ENCODE measurements at regions not wholly inside any gene's neighbourhood (a gene's known extent, or its start where the extent isn't known, plus 50 kb on each side); places are given as distances from the start of the nearest gene placed in this dataset.

DNA sequence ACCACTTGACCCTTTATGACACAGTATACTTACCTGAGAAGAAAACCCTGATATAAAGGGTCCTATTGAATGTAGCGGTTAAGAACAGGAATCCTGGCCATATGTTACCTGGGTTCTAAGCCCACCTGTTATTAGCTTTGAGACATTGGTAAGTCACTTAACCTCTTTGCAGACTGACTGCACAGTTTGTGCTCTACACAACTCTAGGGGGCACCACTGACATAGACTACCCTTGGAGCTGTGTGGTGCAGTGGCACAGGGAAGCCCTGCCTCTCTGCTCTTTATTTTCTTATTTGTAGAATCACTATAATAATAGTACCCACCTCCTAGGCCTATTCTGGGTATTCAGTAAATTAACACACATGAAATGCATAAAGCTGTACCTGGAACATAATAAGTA lies 165.6 kb downstream of the C1orf94 start:
- 89% methylated on average over 1 of the region's 1 CpG for WGBS
- H3K4me3 ChIP-seq (ENCODE audit: low read depth, low read length) = no peak overlapping the region
- no peak overlapping the region for H3K27ac ChIP-seq (ENCODE audit: low read depth)
- no peaks in the 10 kb centered on the region for H3K4me1 ChIP-seq (ENCODE audit: insufficient read depth)
- DNase-seq (ENCODE audit: extremely low spot score) = no peak
- H3K36me3 ChIP-seq (ENCODE audit: insufficient read depth) = no peaks in the 10 kb centered on the region

DNA sequence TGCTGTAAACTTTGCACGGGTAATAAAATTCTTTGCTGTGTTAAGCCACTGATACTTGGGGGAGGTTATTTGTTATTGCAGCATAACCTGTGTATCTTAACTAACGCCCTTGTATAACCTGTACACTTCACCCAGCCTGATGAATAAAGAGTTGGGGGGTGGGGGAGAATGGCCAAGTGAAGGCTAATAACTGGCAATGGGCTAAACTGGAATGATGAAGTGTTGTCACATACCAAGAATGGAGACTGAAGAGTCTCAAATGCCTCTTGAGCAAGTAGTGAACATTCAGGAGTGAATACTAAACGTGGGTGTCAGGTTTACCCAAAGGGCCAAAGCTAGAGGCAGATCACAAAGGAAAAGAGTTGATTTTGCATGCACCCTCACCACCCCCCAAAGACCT lies 169.4 kb downstream of the C1orf94 start:
- Histone ChIP-seq H3K36me3 (ENCODE audit: insufficient read depth) (no peaks in the 10 kb centered on the region), H3K4me3 (ENCODE audit: low read depth, low read length) (no peak overlapping the region), H3K4me1 (ENCODE audit: insufficient read depth) (no peaks in the 10 kb centered on the region), H3K27ac (ENCODE audit: low read depth) (no peak overlapping the region)
- no peak for DNase-seq (ENCODE audit: extremely low spot score)
- WGBS = 39% methylated on average over 3 of the region's 3 CpGs

DNA sequence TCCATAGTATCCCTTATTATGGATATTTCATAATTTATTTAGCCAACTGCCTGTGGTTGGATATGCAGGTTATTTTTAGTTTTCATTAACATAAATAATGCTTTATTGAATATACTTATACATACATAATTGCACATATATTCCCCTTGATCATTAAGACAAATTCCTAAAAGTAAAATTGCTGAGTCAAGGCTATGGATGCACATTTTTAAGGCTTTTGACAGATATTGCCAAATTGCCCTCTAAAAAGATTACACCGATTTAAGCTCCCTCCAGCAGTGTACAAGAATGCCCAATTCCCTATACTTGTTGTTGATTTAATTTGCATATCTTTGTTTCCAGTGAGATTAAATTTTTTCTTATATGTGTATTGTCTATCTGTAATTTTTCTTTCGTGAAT lies 176.7 kb downstream of the C1orf94 start:
- Histone ChIP-seq H3K4me3 (ENCODE audit: low read depth, low read length) (no peak overlapping the region), H3K27ac (ENCODE audit: low read depth) (no peak overlapping the region), H3K4me1 (ENCODE audit: insufficient read depth) (no peaks in the 10 kb centered on the region), H3K36me3 (ENCODE audit: insufficient read depth) (no peaks in the 10 kb centered on the region)
- DNase-seq (ENCODE audit: extremely low spot score) = no peak
- WGBS = 55% methylated on average over 2 of the region's 2 CpGs

DNA sequence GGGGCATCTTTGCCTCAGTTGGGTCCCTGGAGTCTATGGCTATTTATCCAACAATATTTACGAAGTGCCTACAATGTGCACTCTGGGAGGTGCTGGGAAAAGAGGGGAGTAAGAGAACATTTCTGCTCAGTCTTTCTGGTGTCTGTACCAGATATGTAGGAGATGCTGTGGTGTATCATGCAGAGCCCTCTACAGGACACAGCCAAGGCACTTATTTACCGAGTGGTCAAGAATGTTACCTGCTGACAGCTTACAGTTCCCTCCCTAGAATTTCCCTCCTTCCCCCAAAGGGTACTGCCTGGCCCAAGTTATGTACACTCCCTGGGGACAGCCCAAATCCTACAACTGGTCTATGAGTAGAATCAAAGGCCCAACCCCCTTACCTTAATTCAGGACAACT lies 177.7 kb downstream of the C1orf94 start:
- DNase-seq (ENCODE audit: extremely low spot score) = no peak
- H3K4me3 ChIP-seq (ENCODE audit: low read depth, low read length) = no peak overlapping the region
- no peak overlapping the region for H3K27ac ChIP-seq (ENCODE audit: low read depth)
- no peaks in the 10 kb centered on the region for H3K4me1 ChIP-seq (ENCODE audit: insufficient read depth)
- 38% methylated on average over 2 of the region's 2 CpGs for whole genome bisulfite sequencing
- no peaks in the 10 kb centered on the region for H3K36me3 ChIP-seq (ENCODE audit: insufficient read depth)

GRCh38 chr1:34356853-34357252 lies 180.1 kb downstream of the C1orf94 start:
- Histone ChIP-seq H3K36me3 (ENCODE audit: insufficient read depth) (no peaks in the 10 kb centered on the region), H3K4me1 (ENCODE audit: insufficient read depth) (no peaks in the 10 kb centered on the region), H3K27ac (ENCODE audit: low read depth) (no peak overlapping the region), H3K4me3 (ENCODE audit: low read depth, low read length) (no peak overlapping the region)
- DNase-seq (ENCODE audit: extremely low spot score) = no peak
- 86% methylated on average over 4 of the region's 4 CpGs for WGBS

DNA sequence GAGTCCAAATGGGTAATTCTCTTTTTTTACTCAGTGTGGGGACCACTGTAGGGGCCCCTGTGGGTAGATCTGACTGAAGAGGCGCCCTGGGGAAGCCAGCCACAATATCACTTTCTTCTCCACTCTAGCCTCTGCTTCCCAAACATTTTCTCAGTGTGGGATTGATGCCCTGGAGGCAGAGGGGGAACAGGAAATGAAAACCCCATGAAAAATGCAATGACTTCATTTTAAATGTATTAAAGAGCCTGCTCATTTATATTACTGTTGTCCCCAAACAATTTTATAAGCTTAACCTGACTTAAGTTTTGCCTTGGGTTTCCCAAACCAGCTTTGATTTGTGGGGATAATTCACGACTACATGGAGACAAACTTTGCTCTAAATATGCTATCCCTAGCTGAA lies 181.9 kb downstream of the C1orf94 start:
- 61% methylated on average over 2 of the region's 2 CpGs for WGBS
- no peak overlapping the region for H3K4me3 ChIP-seq (ENCODE audit: low read depth, low read length)
- DNase-seq (ENCODE audit: extremely low spot score) = no peak
- no peaks in the 10 kb centered on the region for H3K4me1 ChIP-seq (ENCODE audit: insufficient read depth)
- H3K27ac ChIP-seq (ENCODE audit: low read depth) = no peak overlapping the region
- H3K36me3 ChIP-seq (ENCODE audit: insufficient read depth) = no peaks in the 10 kb centered on the region

DNA sequence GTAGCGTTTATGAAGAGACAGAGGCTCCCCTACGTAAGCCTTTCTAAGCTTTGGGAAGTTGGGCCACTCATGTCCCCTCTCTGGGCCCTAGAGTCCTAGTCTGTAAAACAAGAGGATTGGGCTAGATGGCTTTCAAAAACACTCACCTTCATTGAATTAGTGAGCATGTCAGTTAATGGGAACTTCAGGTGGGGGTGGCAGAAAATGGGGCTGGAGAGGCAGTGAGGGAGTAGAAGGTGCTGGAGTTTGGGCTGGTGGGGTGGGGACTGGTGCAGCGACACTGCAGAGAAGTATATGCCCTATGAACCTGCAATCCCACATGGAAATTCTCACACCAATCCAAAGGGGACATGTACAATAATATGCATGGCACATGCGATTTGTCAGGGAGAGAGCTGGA lies 182.7 kb downstream of the C1orf94 start:
- Histone ChIP-seq H3K36me3 (ENCODE audit: insufficient read depth) (no peaks in the 10 kb centered on the region), H3K4me1 (ENCODE audit: insufficient read depth) (no peaks in the 10 kb centered on the region), H3K27ac (ENCODE audit: low read depth) (no peak overlapping the region), H3K4me3 (ENCODE audit: low read depth, low read length) (no peak overlapping the region)
- 91% methylated on average over 4 of the region's 4 CpGs for WGBS
- DNase-seq (ENCODE audit: extremely low spot score) = no peak

DNA sequence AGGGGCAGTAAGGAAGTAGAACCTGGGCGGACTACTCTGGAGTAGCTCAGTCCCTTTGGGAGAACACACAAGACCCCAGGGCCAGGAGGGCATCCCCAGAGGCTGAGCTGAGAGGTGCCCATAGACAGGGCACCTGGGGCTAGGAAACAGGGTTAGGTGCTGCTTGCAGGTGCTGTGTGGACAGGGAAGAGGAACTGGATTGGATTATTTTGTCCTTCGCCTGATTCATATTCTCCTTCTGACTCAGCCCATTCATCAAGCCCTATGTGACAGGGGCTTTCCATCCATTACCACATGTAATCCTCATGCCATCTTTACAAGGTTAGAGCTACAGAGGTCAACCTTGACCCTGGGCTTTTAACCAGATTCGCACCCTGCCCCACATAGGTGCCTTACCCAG lies 183.9 kb downstream of the C1orf94 start:
- H3K27ac ChIP-seq (ENCODE audit: low read depth) = no peak overlapping the region
- 62% methylated on average over 3 of the region's 3 CpGs for WGBS
- no peak for DNase-seq (ENCODE audit: extremely low spot score)
- no peak overlapping the region for H3K4me3 ChIP-seq (ENCODE audit: low read depth, low read length)
- H3K36me3 ChIP-seq (ENCODE audit: insufficient read depth) = no peaks in the 10 kb centered on the region
- no peaks in the 10 kb centered on the region for H3K4me1 ChIP-seq (ENCODE audit: insufficient read depth)

DNA sequence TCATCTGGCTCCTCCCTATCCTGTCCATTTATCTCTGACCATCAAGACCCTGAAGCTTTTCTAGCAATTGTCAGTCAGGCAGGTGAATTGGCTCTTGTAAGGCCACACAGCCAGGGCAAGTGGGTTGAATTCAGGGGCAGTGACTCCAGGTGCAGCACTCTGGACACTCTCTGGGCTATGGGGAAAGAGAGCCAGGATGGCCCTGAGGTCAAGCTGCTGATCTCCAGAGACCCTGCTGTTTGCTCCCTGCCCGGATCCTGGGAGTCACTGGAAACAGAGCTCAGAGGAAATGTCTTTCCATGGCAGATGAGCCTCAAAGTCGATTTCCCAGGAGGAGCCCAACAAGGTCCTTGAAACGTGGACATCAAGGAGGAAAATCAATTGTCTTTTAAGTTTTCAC lies 184.4 kb downstream of the C1orf94 start:
- no peak for DNase-seq (ENCODE audit: extremely low spot score)
- Histone ChIP-seq H3K27ac (ENCODE audit: low read depth) (no peak overlapping the region), H3K4me3 (ENCODE audit: low read depth, low read length) (no peak overlapping the region), H3K4me1 (ENCODE audit: insufficient read depth) (no peaks in the 10 kb centered on the region), H3K36me3 (ENCODE audit: insufficient read depth) (no peaks in the 10 kb centered on the region)
- WGBS = 37% methylated on average over 3 of the region's 3 CpGs

GRCh38 chr1:34361781-34362357 lies 185.2 kb downstream of the C1orf94 start:
- Histone ChIP-seq H3K4me3 (ENCODE audit: low read depth, low read length) (no peak overlapping the region), H3K36me3 (ENCODE audit: insufficient read depth) (no peaks in the 10 kb centered on the region), H3K27ac (ENCODE audit: low read depth) (no peak overlapping the region), H3K4me1 (ENCODE audit: insufficient read depth) (no peaks in the 10 kb centered on the region)
- WGBS = 48% methylated on average over 2 of the region's 2 CpGs
- no peak for DNase-seq (ENCODE audit: extremely low spot score)

DNA sequence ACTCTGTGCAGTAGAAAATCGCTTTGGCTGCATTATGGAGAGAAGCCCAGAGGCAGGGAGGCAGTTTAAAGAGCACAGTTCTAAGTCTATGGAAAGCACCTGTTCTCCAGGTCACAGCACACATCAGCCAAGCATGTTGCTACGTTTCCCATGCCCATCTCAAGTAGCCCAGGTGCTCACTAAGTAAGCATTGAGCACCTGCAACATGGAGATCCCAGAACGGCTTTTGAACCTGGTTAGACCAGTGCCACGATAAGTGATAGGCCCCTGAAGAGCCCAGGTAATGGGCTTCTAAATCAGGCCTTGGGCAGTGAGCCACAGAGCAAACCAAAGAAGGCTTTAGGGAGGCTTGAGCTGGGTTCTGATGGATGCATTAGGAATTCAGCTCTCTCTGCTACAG lies 186.2 kb downstream of the C1orf94 start:
- Histone ChIP-seq H3K4me3 (ENCODE audit: low read depth, low read length) (no peak overlapping the region), H3K27ac (ENCODE audit: low read depth) (no peak overlapping the region), H3K36me3 (ENCODE audit: insufficient read depth) (no peaks in the 10 kb centered on the region), H3K4me1 (ENCODE audit: insufficient read depth) (no peaks in the 10 kb centered on the region)
- DNase-seq (ENCODE audit: extremely low spot score) = no peak
- 82% methylated on average over 4 of the region's 4 CpGs for WGBS

DNA sequence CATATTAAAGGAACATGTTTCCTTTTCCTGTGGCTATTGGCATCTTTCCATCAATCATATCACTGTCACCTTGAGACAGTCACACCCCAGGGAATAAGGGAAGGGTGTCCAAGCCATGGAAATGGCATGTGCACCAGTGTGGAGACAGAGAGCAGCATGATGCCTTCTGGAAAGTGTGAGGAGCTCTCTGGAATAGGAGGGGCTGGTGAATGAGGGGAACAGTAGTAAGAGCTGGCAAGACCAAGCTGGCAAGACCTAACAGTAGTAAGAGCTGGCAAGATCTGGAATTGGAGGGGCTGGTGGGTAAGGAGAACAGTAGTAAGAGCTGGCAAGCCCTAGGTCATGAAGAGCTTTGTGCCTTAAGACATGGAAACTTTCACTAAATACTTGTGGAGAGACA lies 186.7 kb downstream of the C1orf94 start:
- DNase-seq (ENCODE audit: extremely low spot score) = no peak
- Histone ChIP-seq H3K27ac (ENCODE audit: low read depth) (no peak overlapping the region), H3K4me3 (ENCODE audit: low read depth, low read length) (no peak overlapping the region), H3K4me1 (ENCODE audit: insufficient read depth) (no peaks in the 10 kb centered on the region), H3K36me3 (ENCODE audit: insufficient read depth) (no peaks in the 10 kb centered on the region)

DNA sequence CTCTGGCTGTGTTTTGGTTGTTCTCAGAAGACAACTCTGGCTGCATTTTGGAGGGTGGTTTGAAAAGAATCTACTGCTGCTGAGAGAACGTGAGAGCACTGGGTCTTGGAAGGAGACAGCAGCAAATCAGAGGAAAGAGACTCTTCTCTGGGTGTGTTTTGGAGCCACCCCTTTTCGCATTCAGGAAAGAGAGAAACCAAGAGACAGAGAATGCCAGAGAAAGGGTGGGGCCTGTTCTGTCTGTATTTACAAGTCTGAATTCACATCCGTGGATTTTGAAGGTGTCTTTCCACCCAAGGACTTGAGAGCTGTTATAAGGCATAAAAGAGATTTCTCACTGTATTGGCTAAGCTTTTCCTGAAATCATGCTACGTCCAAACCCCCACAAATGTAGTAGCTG lies 187.2 kb downstream of the C1orf94 start:
- Histone ChIP-seq H3K4me1 (ENCODE audit: insufficient read depth) (no peaks in the 10 kb centered on the region), H3K4me3 (ENCODE audit: low read depth, low read length) (no peak overlapping the region), H3K27ac (ENCODE audit: low read depth) (no peak overlapping the region), H3K36me3 (ENCODE audit: insufficient read depth) (no peaks in the 10 kb centered on the region)
- WGBS = 60% methylated on average over 4 of the region's 4 CpGs
- DNase-seq (ENCODE audit: extremely low spot score) = no peak

DNA sequence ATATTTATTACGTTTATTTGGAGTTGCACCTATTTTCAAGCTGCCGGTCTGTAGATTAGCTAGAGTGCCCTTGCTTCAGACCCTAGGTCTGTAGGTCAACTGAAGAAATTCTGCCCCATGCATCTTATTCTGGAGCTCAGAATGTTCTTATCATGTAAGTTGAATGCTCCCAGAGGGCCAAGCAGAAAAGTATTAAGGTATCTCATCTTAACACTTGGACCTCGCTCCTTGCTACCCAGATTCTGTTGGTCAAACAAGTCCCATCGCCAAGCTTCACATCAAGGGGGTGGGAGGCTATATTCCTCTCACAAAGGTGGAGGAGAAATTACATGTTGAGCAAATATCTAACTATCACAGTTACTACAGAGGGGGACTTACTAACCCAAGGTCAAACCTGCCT lies 187.7 kb downstream of the C1orf94 start:
- Histone ChIP-seq H3K36me3 (ENCODE audit: insufficient read depth) (no peaks in the 10 kb centered on the region), H3K27ac (ENCODE audit: low read depth) (no peak overlapping the region), H3K4me3 (ENCODE audit: low read depth, low read length) (no peak overlapping the region), H3K4me1 (ENCODE audit: insufficient read depth) (no peaks in the 10 kb centered on the region)
- DNase-seq (ENCODE audit: extremely low spot score) = no peak
- 90% methylated on average over 4 of the region's 4 CpGs for WGBS

- H3K27ac ChIP-seq (ENCODE audit: low read depth) = no peak overlapping the region
- no peak for DNase-seq (ENCODE audit: extremely low spot score)
- no peaks in the 10 kb centered on the region for H3K36me3 ChIP-seq (ENCODE audit: insufficient read depth)
- no peaks in the 10 kb centered on the region for H3K4me1 ChIP-seq (ENCODE audit: insufficient read depth)
- H3K4me3 ChIP-seq (ENCODE audit: low read depth, low read length) = no peak overlapping the region
- 55% methylated on average over 1 of the region's 1 CpG for WGBS
These were observed 188.6 kb downstream of the C1orf94 start for GRCh38 chr1:34365295-34365694.
